ENCODE measurements at regions not wholly inside any gene's neighbourhood (a gene's known extent, or its start where the extent isn't known, plus 50 kb on each side); places are given as distances from the start of the nearest gene placed in this dataset.

DNA sequence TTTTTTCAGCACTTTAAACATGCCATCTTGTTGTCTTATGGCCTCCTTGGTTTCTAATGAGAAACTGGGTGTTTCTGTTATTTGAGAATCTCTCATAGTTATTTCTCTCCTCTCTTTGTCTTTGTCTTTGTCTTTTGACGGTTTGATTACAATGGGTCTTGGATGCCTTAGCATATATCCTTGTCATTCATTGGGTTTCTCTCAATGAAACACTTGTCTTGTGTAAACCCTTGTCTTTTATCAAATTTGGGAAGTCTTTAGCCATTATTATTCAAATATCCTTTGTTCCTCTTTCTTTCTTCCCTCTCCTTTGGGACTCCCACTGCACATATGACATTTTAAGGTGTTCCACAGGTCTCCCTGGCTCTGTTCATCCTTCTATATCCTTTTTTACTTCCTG, 373.5 kb upstream of the TBX3 start:
- no peak overlapping the region for H3K27ac Mint-ChIP-seq
- DNase-seq (ENCODE audit: low spot score), result peak; percentile 26

DNA sequence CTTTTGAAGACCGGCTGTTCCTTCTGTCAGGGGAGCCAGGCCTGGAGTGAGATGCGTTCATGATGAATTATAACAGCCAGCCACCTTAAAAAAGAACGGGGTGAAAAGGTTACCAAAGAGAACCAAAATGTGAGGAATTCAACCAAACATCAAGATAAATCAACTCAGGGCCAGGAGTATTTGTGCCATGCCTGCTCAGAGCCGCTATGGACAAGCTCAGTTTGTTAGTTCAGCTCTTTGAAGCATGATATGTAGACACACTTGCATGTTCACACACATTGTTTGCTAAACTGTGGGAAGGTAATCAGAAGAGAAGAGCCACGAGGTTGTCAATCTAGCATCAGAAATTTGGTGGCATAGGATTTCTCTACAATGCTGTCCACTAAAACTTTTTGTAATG, 367.4 kb upstream of the TBX3 start:
- Histone ChIP-seq H2AFZ (replicated peaks) (no peak overlapping the region), H3K9ac (no peak overlapping the region), H3K4me1 (peaks cover 18% of the 10 kb centered on the region), H3K79me2 (ENCODE audit: low read depth) (no peaks in the 10 kb centered on the region), H3K4me2 (no peak overlapping the region), H3K27ac (no peak overlapping the region), H3F3A (ENCODE audit: low read depth) (peaks cover 8% of the 10 kb centered on the region), H3K9me3 (ENCODE audit: low read depth) (no peaks in the 10 kb centered on the region), H3K27me3 (no peaks in the 10 kb centered on the region), H3K36me3 (no peaks in the 10 kb centered on the region), H3K4me3 (no peak overlapping the region), H4K20me1 (ENCODE audit: low read depth) (no peaks in the 10 kb centered on the region)
- Mint-ChIP-seq H3K36me3 (no peaks in the 10 kb centered on the region), H3K27me3 (ENCODE audit: insufficient read depth, low read depth) (peaks cover 6% of the 10 kb centered on the region), H3K9me3 (no peaks in the 10 kb centered on the region), H3K27ac (no peak overlapping the region), H3K4me3 (no peak overlapping the region), H3K4me1 (no peaks in the 10 kb centered on the region)
- no peak for DNase-seq (ENCODE audit: low spot score)
- TF ChIP-seq EZH2phosphoT487 (IDR thresholded peaks at IDR 0.05), result no peak
- no peak for TF ChIP-seq EZH2 (IDR thresholded peaks at IDR 0.05)

More for the DNA sequence above, 373.5 kb upstream of the TBX3 start:
- no peaks in the 10 kb centered on the region for H3K9me3 Mint-ChIP-seq
- H3K9ac ChIP-seq, result no peak overlapping the region
- no peaks in the 10 kb centered on the region for H3K4me1 Mint-ChIP-seq
- H3K36me3 ChIP-seq, result no peaks in the 10 kb centered on the region
- peaks cover 16% of the 10 kb centered on the region for H3K4me1 ChIP-seq
- no peaks in the 10 kb centered on the region for H3F3A ChIP-seq (ENCODE audit: low read depth)
- no peaks in the 10 kb centered on the region for H3K36me3 Mint-ChIP-seq
- H3K79me2 ChIP-seq (ENCODE audit: low read depth), result no peaks in the 10 kb centered on the region
- H3K4me3 ChIP-seq, result no peak overlapping the region
- peaks cover 6% of the 10 kb centered on the region for H3K27me3 Mint-ChIP-seq (ENCODE audit: insufficient read depth, low read depth)
- H3K4me2 ChIP-seq, result no peak overlapping the region
- no peak overlapping the region for H3K27ac ChIP-seq
- H3K9me3 ChIP-seq (ENCODE audit: low read depth), result no peaks in the 10 kb centered on the region
- no peaks in the 10 kb centered on the region for H3K27me3 ChIP-seq
- no peak overlapping the region for H2AFZ ChIP-seq (replicated peaks)
- H3K4me3 Mint-ChIP-seq, result no peak overlapping the region
- H4K20me1 ChIP-seq (ENCODE audit: low read depth), result no peaks in the 10 kb centered on the region
- no peak for TF ChIP-seq EZH2 (IDR thresholded peaks at IDR 0.05)
- no peak for TF ChIP-seq EZH2phosphoT487 (IDR thresholded peaks at IDR 0.05)
- TF ChIP-seq, protein P1, sequence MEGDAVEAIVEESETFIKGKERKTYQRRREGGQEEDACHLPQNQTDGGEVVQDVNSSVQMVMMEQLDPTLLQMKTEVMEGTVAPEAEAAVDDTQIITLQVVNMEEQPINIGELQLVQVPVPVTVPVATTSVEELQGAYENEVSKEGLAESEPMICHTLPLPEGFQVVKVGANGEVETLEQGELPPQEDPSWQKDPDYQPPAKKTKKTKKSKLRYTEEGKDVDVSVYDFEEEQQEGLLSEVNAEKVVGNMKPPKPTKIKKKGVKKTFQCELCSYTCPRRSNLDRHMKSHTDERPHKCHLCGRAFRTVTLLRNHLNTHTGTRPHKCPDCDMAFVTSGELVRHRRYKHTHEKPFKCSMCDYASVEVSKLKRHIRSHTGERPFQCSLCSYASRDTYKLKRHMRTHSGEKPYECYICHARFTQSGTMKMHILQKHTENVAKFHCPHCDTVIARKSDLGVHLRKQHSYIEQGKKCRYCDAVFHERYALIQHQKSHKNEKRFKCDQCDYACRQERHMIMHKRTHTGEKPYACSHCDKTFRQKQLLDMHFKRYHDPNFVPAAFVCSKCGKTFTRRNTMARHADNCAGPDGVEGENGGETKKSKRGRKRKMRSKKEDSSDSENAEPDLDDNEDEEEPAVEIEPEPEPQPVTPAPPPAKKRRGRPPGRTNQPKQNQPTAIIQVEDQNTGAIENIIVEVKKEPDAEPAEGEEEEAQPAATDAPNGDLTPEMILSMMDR (IDR thresholded peaks at IDR 0.05), result no peak

DNA sequence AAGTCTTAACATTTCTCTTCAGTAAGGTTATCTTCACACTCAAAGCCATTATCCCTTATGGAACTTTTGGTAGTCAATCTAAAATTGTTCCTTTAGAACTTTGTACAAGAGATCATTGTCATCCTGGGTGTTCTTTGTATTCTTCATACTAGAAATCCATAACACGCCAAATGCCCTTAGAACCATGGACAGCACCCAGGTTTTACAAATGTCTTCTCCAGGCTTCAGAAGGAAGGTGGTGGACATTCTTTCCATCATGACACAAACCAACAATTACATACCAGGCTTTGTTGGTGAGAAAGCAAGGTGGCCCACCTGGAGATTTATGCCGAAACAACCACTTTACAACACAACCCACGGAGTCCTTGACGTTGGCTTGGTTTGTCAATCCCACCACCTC, 365.6 kb upstream of the TBX3 start:
- no peaks in the 10 kb centered on the region for H4K20me1 ChIP-seq (ENCODE audit: low read depth)
- Mint-ChIP-seq H3K27me3 (ENCODE audit: insufficient read depth, low read depth) (peaks cover 3% of the 10 kb centered on the region), H3K36me3 (no peaks in the 10 kb centered on the region), H3K27ac (no peak overlapping the region), H3K9me3 (no peaks in the 10 kb centered on the region), H3K4me3 (no peak overlapping the region), H3K4me1 (no peaks in the 10 kb centered on the region)
- H3K79me2 ChIP-seq (ENCODE audit: low read depth), result no peaks in the 10 kb centered on the region
- H3K36me3 ChIP-seq, result no peaks in the 10 kb centered on the region
- peaks cover 8% of the 10 kb centered on the region for H3F3A ChIP-seq (ENCODE audit: low read depth)
- no peak overlapping the region for H2AFZ ChIP-seq (replicated peaks)
- H3K27me3 ChIP-seq, result no peaks in the 10 kb centered on the region
- DNase-seq (ENCODE audit: low spot score), result no peak
- TF ChIP-seq EZH2phosphoT487 (IDR thresholded peaks at IDR 0.05) (no peak), EZH2 (IDR thresholded peaks at IDR 0.05) (no peak)
- TF ChIP-seq, protein P1 (IDR thresholded peaks at IDR 0.05), result no peak
- no peak overlapping the region for H3K9ac ChIP-seq
- no peak overlapping the region for H3K4me3 ChIP-seq
- no peak overlapping the region for H3K27ac ChIP-seq
- no peak overlapping the region for H3K4me2 ChIP-seq
- no peaks in the 10 kb centered on the region for H3K9me3 ChIP-seq (ENCODE audit: low read depth)
- H3K4me1 ChIP-seq, result peaks cover 26% of the 10 kb centered on the region

DNA sequence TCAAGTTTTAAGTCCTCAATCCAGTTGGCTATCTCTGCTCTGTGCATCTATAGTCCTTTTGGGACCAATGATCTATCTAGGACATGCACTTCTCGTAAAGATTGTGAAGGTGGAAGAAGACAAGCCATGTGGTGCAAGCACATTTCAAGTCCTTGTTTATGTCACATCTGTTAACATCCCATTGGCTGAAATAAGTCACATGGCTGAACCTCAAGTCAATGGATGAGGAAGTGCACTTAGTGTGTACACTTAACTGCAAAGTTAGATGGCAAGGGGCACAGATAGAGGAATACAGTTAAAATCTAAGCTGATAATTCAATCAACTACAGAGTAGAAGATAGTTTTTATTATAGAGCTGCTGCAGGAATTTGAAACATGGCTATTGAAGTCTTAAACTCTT, 362.8 kb upstream of the TBX3 start:
- H3K9me3 Mint-ChIP-seq, result no peaks in the 10 kb centered on the region
- H2AFZ ChIP-seq (replicated peaks), result no peak overlapping the region
- H3K36me3 Mint-ChIP-seq, result no peaks in the 10 kb centered on the region
- no peaks in the 10 kb centered on the region for H4K20me1 ChIP-seq (ENCODE audit: low read depth)
- peaks cover 8% of the 10 kb centered on the region for H3F3A ChIP-seq (ENCODE audit: low read depth)
- H3K4me1 Mint-ChIP-seq, result no peaks in the 10 kb centered on the region
- no peaks in the 10 kb centered on the region for H3K27me3 ChIP-seq
- H3K9ac ChIP-seq, result no peak overlapping the region
- H3K36me3 ChIP-seq, result no peaks in the 10 kb centered on the region
- H3K27ac Mint-ChIP-seq, result no peak overlapping the region
- H3K4me1 ChIP-seq, result peaks cover 26% of the 10 kb centered on the region
- peaks cover 3% of the 10 kb centered on the region for H3K27me3 Mint-ChIP-seq (ENCODE audit: insufficient read depth, low read depth)
- no peaks in the 10 kb centered on the region for H3K9me3 ChIP-seq (ENCODE audit: low read depth)
- no peak overlapping the region for H3K4me3 ChIP-seq
- TF ChIP-seq EZH2 (IDR thresholded peaks at IDR 0.05) (no peak), EZH2phosphoT487 (IDR thresholded peaks at IDR 0.05) (no peak)
- TF ChIP-seq, protein P1 (IDR thresholded peaks at IDR 0.05), result no peak
- H3K27ac ChIP-seq, result no peak overlapping the region
- no peak for DNase-seq (ENCODE audit: low spot score)
- H3K79me2 ChIP-seq (ENCODE audit: low read depth), result no peaks in the 10 kb centered on the region
- no peak overlapping the region for H3K4me3 Mint-ChIP-seq
- H3K4me2 ChIP-seq, result no peak overlapping the region
